Transverse colon (tissue), 4 donors: ENCODE measurements at regions not wholly inside any gene's neighbourhood (a gene's known extent, or its start where the extent isn't known, plus 50 kb on each side); places are given as distances from the start of the nearest gene placed in this dataset.

Experiments
- EP300 ChIP-seq: sonication (generic); formaldehyde crosslinking; IDR thresholded peaks from one replicate; pipeline ENCODE4 v1.6.1; 2017; ENCODE audit warnings: antibody characterized with exemption, low read depth
- POLR2A ChIP-seq: fragments of 450-650 bp; IDR thresholded peaks from one replicate; pipeline ENCODE4 v1.6.1; 2016; ENCODE audit warnings: antibody characterized with exemption, mild to moderate bottlenecking, moderate library complexity
- POLR2AphosphoS5 ChIP-seq, 3 donors: sonication (generic); formaldehyde crosslinking; IDR thresholded peaks; one replicate each; pipeline ENCODE4 v1.6.1; 2016; ENCODE audit warnings: antibody characterized with exemption in 3 of 3
- TF ChIP-seq, protein P1 (sequence below), 5 experiments: fragments of 200-600 bp in 3 of 5; fragments of 450-650 bp in 2 of 5; sonication (generic) in 3 of 5; IDR thresholded peaks; 1 replicate in 2 of 5; 2 replicates in 3 of 5; pipeline ENCODE4 v1.5.1; 2016 to 2017; ENCODE audit warnings: antibody characterized with exemption in 5 of 5, inconsistent platforms in 3 of 5, mild to moderate bottlenecking in 2 of 5, moderate library complexity in 1 of 5

DNA sequence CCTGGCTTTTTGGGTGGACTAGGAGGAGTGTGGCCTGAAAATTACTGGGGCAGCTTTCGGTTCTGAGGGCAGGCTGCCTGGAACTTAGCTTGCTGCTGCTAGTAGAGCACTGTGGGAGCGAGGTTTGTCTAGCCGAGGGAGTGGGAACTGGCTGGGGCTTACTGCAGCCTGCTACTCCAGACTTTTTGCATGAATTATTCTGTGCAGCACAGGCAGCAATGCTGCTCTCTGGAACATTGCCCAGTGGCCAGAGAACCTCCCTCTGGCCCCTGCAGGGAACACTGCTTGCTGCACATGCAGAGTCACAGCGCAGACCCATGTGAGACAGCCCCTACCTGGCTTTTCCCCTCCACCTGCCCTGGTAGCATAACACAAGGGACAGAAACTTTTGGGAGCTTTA lies 263.9 kb upstream of the SLITRK2 start:
- TF ChIP-seq, protein P1, sequence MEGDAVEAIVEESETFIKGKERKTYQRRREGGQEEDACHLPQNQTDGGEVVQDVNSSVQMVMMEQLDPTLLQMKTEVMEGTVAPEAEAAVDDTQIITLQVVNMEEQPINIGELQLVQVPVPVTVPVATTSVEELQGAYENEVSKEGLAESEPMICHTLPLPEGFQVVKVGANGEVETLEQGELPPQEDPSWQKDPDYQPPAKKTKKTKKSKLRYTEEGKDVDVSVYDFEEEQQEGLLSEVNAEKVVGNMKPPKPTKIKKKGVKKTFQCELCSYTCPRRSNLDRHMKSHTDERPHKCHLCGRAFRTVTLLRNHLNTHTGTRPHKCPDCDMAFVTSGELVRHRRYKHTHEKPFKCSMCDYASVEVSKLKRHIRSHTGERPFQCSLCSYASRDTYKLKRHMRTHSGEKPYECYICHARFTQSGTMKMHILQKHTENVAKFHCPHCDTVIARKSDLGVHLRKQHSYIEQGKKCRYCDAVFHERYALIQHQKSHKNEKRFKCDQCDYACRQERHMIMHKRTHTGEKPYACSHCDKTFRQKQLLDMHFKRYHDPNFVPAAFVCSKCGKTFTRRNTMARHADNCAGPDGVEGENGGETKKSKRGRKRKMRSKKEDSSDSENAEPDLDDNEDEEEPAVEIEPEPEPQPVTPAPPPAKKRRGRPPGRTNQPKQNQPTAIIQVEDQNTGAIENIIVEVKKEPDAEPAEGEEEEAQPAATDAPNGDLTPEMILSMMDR (IDR thresholded peaks at IDR 0.05), result no peak
- TF ChIP-seq POLR2A, result no peak
- no peak for TF ChIP-seq EP300
- TF ChIP-seq POLR2AphosphoS5 (IDR thresholded peaks at IDR 0.05), result no peak
